GM18519 (cell line): ENCODE measurements at regions not wholly inside any gene's neighbourhood (a gene's known extent, or its start where the extent isn't known, plus 50 kb on each side); places are given as distances from the start of the nearest gene placed in this dataset.

Source experiments
- ATAC-seq: cut with Tn5 transposase; IDR thresholded peaks from one replicate; pipeline ENCODE4 v1.9.1; 2021; ENCODE audit warnings: mild to moderate bottlenecking, moderate library complexity; ENCODE audit not compliant: unreplicated experiment, low FRiP score

DNA sequence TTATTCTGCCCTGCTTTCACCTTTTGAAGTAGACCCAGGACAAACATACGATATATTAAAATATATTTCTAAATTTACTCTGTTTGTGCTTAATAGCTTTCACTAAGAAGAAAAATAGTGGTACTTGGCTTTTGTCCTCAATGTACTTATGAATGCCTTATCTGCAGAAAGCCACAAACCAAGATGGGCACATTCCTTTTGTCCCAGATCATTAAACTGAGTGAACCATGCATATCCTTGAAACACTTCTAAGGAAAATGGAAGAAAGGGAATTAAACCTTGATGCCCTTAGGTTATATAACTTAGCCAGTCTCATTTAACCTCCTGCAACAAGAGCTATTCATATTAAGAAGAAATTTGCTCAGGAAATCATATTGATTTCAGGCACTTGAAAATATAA, 553.8 kb upstream of the CDH9 start:
- no peak for ATAC-seq

DNA sequence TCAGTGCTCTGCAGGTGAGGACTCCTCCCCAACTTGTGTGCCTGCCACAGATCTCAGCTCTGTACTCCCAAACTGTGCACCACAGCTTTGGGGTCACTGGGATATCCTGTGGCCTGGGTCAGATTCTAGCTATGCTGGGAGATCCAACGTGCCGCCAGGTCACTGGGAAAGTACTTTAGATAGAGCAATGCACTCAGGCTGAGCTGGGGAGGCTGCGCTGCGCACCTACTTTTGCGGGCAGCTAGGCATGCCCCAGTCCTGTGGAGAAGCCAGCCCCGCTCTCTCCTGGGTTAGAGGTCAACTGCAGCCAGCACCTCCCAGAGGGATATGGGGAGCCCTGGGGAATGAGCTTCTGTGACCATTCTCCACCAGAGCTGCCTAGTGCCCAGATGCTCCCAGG, 552.1 kb upstream of the CDH9 start:
- ATAC-seq = no peak

DNA sequence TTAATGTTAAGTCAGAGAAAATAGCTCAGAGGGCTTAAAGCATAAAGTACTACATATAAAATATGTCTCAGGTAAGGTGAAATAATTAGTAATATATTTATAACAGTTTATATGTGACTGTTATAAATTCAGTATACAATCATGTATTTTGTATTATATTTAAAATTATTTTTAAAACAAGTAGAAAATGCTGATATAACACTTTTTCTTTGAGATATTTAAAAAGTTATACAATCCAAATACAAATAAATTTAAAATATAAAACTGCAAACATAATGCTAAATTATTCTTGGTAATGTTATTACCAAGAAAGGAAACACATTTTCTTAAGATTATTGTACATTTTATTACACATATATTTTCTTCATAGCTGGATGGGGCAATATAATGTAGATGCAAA, 539.9 kb upstream of the CDH9 start:
- no peak for ATAC-seq

DNA sequence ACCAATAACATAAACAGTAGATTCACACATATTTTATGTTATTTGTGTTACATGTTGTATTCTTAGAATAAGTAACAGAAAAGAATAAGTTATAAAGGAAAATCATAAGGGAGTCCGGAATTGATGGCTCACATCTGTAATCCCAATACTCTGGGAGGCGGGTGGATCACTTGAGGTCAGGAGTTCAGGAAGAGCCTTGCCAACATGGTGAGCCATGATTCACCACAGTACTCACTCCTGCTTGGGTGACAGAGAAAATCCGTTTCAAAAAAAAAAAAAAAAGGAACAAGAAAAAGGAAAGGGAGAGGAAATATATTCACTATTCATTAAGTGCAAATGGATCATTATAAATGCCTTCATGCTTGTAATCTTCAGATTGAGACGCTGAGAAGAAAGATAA, 533.3 kb upstream of the CDH9 start:
- no peak for ATAC-seq

DNA sequence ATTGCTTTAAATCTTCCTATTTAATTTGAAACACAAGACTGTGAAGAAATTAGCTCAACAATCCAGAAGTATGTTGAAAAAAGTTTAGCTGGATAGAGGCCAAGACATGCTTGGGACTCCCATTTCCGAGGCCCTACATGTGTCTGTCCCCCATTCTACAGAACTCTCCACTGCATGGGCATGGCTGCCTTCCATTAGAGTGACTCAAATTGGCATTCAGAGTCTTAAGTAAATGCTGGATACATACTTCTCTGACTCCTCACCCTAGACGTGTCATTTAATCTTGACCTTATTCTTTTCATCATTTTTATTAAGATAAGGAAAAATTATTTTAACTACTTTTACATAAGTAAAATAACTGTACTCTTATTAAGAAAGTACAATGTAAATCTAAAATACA, 530.4 kb upstream of the CDH9 start:
- ATAC-seq = no peak

DNA sequence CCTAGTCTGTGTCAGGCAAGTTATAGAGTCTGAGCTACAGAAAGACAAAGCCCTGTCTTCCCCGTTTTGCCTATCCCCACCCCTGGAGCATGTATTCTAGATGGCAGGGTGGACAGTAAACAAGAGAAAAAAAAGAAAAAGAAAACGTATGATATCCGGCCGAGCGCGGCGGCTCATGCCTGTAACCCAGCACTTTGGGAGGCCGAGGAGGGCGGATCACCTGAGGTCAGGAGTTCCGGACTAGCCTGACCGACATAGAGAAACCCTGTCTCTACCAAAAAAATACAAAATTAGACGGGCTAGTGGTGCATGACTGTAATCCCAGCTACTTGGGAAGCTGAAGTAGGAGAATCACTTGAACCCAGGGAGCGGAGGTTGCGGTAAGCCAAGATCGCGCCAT, 523.0 kb upstream of the CDH9 start:
- ATAC-seq = no peak

DNA sequence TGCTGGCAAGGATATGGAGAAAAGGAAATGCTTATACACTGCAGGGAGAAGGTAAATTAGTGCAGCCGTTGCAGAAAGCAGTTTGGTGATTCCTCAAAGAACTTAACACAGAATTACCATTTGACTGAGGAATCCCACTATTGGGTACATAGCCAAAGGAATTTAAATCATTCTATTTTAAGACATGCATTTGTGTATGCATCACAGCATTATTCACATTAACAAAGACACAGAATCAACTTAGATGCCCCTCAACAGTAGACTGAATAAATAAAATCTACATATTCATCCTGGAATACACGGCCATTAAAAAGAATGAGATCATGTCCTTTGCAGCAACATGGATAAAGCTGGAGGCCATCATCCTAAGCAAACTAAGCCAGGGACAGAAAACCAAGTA, 510.1 kb upstream of the CDH9 start:
- ATAC-seq = no peak

DNA sequence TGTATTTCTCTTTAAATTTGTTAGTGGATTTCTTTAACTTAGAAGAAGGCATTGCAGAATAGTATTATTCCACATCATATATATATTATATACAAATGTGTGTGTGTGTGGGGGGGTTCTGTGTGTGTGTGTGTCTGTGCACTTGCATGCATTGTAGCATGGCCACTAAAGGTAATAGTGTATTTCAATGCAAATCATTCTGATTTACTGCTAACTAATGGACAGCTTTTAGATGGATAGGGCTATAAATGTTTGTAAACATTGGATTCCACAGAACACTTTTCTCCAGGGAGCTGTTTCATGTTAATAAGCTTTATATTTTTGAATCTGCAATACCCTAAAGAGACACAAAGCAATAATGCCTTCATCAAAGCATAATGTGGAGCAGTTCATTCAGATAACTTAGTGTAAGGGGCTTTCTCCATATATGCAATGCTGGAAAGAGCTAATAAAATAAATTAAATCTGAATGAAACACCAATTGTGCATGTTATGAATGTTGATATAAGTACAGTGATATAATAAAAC, 496.7 kb upstream of the CDH9 start:
- ATAC-seq = no peak

DNA sequence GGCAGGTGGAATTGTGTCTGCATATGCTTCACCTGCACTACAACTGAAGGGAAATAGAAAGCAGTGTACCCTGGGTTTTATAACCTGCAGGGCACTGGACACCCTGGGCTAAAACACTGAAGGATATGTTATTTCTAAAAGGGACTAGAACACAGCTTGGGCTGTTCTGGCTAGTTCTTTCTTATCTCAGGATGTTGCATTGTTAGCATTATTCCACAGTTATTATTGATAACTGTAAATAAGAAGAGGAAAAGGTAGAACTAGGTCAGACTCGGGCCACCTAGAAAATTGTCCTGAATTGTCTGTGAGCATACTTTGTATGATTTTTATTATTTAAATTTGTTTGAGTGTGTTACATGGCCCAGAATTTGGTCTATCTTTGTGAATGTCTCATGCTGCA, 493.9 kb upstream of the CDH9 start:
- no peak for ATAC-seq

DNA sequence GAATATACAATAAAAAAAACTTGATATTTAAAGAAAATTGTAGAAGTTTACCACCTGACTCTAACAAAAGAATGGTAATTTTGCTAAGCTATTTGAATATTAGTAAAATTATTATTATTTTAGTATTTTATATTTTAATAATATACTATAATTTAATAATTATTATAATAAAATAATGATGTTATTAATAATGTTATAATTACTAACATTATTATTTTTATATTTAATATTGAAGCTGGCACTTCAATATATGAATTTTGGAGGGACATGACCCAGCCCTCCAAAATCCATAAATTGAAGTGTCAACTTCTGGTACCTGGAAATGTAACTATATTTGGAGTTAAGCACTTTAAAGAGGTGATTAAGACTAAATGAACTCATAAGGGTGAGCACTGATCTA, 486.1 kb upstream of the CDH9 start:
- ATAC-seq = no peak

DNA sequence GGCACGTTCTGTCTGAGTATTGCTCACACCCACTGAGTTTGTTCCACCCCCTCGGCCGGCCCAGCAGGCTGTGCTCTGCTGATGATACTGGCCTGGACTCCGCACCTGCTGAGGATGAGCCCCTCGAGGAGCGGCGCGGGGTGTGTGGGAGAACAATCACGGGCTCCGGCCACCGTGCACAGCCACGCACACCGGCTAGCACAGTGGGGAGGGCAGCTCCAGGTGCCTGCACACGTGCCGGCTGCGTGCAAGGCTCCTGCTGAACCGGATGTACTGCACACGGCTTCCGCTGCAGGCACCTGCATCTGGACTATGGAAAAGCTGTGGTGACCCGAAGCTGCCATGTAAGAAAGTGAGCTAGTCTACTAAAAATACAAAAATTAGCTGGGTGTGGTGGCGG, 485.2 kb upstream of the CDH9 start:
- ATAC-seq = no peak

DNA sequence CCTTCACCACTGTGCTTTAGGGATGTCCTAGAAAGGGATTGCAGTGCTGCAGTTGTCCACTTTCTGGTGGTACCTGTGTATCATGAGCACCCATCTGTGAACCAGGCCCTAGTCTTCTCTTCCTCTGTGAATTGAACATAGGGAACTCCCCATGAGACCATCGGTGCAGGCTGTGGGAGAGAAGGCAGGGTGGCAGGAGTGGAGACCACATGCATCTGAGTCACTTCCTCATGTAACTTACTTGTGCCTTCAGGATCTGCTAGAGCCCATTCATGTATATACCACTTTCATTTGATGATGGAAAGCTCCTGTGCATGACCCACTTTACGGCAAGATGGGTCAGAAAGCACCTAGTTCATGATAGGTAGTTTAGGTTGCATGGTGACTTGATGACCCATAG, 478.1 kb upstream of the CDH9 start:
- no peak for ATAC-seq

DNA sequence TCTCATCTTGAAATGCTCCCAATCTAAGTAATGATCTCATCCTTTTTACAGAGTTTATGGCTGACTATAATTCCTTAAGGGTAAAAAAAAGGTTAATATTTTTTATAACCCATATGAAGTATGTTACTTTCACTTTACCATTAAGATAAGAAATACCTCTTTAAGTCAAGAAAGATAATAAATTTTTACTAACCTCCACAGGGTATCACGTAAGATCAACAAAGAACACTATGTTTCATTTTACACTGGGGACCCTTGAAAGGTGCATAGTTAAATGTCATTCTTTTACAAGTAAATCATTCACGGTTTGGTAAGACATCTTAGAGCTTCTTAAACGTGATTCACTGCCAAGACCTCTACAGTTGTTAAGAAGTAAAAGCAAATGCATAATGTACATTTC, 472.7 kb upstream of the CDH9 start:
- ATAC-seq = no peak

DNA sequence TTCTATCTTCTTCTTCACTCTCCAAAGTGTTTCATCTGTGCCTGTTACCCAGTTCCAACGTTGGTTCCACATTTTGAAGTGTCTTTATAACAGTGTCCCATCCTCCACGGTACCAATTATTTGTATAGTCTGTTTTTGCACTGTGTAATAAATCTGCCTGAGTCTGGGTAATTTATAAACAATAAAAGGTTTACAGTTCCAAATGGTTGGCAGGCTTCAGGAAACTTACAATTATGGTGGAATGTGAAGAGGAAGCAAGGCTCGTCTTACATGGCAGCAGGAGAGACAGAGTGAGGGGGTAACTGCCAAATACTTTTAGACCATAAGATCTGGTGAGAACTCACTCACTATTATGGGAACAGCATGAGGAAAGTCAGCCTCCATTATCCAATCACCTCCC, 465.4 kb upstream of the CDH9 start:
- ATAC-seq = no peak

DNA sequence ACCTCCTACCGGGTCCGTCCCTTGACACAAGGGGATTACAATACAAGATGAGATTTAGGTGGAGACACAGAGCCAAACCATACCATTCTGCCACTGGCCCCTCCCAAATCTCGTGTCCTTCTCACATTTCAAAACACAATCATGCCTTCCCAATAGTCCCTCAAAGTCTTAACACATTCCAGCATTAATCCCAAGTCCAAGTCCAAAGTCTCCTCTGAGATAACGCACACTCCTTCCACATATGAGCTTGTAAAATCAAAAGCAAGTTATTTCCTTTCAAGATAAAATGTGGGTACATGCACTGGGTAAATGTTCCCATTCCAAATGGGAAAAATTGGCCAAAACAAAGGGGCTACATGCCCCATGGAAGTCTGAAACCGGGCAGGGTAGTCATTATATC, 463.9 kb upstream of the CDH9 start:
- ATAC-seq = no peak

DNA sequence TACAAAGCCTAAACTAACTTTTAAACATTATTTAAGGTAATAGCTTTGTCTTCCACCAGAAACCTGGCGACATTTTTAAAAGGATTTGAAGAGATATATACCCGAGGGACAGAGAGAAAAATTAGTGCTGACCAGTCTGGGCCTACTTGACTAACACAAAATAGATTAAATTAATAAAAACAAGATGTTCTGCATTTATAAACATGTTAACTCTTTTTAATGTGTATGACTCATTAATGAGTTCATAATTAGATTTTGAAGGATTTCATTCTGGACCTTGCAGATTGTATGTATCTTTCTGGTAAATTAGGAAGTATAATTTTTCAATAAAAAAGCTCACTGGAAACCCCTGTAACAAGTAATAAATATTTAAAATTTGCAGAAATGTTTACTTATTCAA, 459.1 kb upstream of the CDH9 start:
- no peak for ATAC-seq

DNA sequence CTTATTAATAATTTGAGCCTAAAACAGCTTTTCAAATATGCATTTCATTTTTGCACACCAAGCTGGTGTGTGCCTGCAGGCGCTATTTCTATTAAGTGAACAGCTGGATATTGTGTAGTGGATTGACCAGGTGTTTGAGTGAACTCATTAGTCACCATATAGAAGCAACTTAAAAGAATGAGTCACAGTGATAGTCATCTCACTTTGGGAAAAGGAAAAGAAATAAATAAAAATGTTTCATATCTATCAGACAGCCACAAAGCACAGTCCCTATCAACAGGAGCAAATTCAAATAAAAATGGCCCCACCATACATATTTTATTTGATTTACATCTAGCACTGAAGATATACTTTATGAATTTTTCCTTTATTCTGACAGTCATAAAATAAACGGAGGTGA, 456.5 kb upstream of the CDH9 start:
- ATAC-seq = no peak

DNA sequence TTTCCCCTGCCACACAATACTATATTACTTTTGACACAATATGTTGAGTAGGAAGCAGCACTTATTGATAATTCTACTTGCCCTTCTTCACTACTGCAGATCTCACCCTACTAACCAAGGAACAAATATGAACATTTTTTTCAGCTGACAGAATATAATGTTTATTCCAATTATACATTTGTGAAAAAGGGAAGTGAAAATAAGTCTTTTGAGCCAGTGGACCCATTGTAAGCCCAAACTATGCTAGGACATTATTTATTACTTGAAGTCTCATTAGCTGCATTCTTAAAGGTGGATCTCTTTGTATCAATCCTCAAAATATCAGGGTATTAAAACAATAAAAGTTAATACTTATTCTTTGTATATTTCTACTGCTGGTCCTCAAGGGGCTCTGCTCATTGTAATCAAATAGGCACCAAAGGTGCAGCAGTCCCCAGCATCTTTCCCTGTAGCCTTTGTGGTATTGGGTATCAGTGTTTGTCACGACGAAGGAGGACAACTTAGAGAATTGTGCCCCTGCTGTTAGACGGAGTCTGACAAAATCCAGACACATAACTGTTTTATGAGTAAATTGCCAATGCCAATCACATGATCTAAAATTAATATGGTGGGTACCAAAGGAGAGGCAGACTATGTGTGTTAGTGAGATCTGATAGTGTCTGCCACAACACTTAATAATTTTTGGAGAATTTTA, 453.5 kb upstream of the CDH9 start:
- ATAC-seq = no peak

DNA sequence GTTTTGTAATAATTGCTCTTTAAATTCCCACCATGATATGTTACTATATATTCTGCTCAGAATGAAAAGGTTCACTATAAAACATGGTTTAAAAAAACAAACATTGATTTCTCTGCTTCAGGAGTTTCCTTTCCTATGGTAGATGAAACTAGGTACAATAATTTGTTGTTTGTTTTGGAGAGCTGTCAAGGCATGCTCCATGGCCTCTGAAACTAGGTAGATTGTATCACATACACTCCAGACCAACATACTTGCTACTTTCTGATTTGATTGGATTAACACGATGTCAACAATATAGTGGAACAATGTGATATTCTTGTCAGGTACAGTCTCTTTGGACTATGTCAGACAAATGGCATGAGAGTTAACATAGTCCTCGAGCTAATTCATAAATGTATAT, 452.7 kb upstream of the CDH9 start:
- ATAC-seq = no peak

DNA sequence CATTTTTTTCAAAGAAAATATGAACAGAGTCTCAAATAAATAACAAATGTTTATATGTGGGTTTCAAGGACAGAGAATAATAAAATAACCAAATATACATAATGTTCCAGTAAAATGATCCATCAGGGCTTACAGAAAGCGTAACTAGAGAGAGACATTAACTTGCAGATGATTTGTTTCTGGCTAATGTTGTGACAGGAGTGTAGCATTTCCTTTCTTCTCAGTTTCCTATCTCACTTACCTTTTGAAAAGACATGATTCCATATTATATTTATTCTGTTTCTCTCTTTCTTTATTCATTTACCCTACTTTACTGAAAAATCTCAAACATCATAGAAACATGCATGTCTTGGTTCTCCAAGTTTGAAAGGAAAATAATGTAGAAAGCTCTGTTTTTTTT, 451.3 kb upstream of the CDH9 start:
- ATAC-seq = no peak

DNA sequence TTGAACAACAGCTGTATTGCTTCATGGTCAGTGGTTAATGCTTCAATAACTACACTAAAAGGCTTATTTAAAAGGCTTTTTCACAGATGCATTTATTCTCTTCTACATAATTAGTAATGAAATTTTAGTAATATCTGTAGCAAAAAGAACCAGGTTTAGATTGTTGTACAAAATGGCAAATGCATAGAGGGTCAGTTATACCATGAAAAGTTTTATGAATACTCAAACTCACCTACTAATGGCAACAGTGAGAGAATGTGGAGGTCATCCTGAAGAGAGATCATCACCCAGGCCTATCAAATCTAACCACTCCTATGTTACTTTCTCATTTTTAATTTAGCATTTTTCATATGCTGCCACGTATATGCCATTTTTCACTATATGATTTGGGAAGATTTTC, 444.3 kb upstream of the CDH9 start:
- ATAC-seq = no peak

DNA sequence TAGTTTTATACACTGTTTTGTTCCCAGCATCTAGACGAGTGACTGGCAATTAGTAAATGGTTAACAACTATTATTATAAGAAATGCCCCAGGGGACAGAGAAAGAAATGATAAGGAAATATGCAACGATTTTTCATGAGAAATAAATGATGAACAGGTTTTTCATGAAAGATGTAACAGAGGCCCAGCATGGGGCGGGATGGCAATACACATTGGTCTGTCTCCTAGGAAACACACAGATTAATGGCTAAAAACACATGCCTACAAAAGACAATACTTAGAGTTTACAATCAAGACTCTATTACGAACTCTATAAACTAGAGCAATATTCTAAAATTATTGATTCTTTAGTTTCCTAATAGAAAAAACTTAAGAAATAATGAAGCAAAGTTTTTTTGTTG, 441.5 kb upstream of the CDH9 start:
- no peak for ATAC-seq

DNA sequence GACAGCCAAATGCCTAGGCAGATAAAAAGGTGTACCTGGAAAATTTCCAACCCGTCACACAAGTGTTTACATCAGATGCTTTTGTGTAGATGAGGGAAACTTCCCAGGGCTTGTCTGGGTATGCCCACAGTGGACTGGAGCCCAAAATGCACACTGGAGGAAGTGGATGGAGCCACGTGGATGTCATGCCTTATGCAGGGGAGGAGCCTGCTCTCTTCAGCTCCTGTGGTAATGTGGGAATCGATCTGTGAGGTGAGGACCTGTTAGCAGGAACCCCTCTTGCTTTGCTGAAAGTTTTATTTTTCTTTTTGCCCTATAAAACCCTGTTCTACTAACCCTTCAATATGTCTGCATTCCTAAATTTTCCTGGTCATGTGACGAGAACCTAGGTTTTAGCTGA, 439.2 kb upstream of the CDH9 start:
- ATAC-seq = no peak
